ENCODE measurements at regions not wholly inside any gene's neighbourhood (a gene's known extent, or its start where the extent isn't known, plus 50 kb on each side); places are given as distances from the start of the nearest gene placed in this dataset.
"Not testable (repeated sequence)": the region's sequence is repeated elsewhere in the genome, so short reads cannot be mapped to it uniquely, and the experiment has no call there.

DNA sequence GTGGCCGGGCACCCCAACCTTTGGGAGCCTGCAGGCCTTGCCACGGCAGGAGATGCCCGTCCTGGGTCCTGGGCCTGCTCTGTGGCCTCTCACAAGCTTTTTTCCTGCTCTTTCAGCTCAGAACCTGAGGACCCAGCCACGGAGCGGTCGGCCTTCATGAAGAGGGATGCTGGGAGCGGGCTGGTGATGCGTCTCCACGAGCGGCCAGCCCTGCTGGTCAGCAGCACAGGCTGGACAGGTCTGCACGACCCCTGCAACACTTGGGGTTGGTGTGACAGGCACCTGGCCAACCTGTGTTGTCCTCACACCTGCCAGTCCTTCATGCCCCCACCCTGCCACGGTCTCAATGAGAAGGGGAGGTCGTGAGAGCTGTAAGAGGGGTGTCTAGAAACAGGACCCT lies 170.0 kb downstream of the ADRA2C start:
- no peak for DNase-seq

DNA sequence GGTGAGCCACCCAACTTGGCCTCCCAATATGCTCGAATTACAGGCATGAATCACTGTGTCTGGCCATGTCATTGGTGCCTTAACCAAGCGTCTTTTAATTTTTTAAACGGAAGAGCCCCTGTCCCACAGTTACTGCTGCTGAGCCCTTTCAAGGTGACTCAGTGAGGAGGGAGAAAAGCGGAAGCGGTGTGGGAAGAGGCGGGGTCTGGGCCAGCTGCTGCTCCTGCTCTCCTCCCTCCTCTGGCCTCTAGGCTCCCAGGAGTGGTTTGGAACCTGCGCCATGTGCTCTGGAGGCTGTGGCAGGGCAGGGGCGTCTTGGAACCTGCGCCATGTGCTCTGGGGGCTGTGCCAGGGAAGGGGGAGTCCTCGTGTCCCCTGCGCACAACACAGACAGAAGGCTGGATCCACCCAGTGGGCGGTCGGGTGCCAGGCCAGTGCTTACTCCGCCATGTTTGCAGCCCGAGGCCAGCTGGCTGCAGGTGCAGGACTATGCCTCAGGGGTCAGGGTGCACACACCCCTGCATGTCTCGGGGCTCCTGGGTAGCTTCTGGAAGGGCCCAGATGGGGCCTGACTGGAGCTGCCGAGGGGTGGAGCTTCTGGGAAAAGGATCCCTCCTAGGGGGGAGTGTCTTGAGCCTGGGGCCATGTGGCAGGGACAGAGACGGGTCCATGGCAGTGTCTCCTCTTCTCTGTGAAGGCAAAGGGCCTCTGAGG lies 171.8 kb downstream of the ADRA2C start:
- not testable (repeated sequence) for DNase-seq

DNA sequence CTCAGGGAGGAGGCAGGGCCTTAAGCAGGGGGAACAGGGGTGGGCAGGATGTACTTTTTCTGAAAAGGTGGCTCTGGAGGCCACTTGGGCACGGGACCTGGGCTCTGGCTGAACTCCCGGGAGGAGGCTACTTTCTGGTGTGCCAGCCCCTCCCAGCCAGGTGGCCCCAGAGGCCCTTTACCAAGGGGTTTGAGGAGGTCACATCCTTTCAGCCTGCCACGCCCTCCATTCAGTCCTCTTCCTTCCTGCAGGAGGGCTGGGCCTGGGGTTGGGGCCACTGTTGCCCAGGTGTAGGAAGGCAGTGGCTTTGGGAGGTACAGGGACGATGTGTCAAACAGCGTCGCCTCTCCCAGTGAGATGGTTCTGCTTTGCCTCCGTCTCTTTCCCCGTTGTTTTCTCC lies 172.5 kb downstream of the ADRA2C start:
- not testable (repeated sequence) for DNase-seq

DNA sequence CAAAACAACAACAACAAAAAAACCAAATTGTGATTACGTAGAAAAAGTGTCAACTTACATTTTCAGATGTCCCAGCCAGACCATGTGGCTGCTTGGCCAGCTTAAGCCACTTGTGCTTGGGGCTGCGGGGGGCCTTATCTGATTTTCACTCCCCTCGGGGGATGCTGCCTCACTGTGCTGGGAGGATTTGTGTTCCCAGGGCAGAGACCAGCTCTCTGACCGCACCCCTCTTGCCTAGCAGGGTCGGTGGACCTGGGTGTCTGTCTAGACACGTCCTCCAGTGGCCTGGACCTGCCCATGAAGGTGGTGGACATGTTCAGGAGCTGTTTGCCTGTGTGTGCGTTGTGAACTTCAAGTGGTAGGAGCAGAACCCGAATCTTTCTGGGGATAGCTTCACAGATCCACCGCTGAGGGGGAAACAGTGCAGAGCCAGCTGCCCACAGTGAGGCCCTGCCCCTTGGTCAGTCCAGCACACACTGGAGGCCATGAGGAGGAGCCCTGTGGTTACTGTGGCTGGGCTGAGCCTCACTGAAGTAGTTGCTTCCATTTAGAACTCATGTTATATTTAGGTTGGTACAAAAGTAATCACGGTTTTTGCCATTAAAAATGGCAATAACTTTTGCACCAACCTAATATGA lies 173.9 kb downstream of the ADRA2C start:
- DNase-seq, result not testable (repeated sequence)

DNA sequence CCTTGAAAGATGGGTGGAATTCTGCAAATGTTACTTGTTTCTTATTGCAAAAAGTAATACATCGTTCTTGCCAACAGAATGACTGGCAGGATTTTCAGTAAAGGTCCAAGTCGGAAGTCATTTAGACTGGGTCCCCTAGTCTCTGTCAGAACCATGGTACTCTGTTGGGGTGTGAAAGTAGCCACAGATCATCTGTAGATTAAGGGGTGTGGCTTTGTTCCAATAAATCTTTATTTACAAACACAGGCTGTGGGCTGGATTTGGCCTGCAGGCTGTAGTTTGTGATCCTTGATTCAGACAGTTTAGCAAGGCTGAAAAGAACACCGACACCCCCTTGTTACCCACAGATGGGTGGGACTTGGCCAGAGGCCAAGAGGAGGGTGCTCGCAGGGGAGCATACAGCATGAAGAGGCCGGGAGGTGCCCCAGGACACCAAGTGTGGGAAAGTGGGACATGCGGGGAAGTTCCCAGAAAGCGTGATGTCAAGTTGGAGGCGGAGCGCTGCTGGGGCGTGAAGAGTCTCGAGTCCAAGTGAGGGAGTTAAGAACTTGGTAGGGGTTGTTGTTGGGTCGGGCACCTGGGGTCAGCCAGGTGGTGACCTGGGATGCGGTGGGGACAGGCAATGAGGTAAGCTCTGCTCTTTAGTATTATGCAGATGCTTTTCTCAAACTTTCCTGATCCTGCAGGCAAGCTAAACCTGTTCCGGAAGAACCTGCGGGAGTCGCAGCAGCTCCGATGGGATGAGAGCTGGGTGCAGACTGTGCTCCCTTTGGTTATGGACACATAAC lies 175.7 kb downstream of the ADRA2C start:
- DNase-seq, result not testable (repeated sequence)

DNA sequence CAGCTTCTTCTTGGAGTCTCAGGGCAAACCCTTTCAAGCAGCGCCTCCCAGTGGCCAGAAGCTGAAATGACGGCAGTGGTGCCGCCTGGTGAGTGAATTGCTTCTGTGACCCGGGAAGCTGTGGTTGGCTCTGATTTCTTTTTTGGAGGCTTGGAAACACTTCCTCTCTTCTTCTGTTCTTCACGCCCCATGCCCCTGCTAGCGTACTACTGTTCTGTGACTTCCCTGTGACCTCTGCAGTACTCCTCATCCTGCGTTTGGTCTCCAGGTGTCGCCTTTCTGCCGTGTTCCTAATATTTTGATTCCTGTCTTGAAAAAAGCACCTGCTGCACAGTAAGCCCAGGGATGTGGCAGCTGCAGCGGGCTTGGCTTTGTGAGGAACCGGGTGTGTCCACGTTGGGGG lies 176.4 kb downstream of the ADRA2C start:
- DNase-seq, result peak in 1 of 2 experiments; percentile 48

DNA sequence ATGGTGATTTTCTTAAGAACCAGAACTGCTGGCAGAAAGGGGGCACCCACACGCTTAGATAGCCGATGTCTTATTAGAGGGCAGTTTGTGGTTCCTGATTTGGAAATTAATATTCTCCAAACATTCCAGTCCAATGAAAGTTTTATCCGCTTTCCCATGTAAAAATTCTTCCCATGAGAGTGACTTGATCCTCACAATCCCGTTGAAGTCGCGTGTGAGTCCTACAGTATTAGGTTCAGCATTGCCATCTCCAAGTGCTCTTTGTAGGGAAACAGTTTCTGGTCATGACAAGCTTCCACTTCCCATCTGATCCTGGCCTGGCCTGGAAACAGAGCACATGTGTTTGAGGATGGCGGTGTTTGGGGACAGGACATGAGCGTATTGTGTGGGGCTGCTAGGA lies 176.9 kb downstream of the ADRA2C start:
- DNase-seq, result not testable (repeated sequence)

DNA sequence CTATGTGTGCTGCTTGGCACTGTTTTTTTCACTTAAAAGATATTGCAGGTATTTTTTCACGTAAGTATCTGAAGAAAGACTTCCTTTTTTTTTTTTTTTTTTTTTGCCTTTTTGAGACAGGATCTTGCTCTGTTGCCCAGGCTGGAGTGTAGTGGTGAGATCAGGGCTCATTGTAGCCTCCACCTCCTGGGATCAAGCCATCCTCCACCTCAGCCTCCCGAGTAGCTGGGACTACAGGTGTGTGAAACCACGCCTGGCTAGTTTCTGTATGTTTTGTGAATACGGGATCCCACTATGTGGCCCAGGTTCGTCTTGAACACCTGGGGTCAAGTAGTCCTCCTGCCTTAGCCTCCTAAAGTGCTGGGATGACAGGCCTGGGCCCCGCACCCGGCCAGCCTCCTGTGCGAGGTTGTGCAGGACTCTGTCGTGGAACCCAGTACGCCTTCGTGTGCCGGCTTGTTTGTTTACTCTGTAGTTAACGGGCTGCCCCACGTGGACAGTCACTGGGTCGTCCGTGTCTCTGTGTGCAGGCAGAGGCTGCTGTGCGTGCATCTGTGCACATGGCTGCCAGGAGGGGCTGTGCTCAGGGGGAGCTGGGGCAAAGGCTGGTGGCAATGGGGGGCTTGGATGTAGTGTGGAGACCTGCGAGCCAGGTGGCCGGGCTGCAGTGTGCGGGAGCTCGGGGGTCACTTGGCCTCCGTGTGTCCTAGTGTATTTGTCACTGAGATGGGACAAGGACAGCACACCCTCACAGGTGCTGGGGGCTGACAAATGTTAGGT lies 179.5 kb downstream of the ADRA2C start:
- DNase-seq, result no peak

DNA sequence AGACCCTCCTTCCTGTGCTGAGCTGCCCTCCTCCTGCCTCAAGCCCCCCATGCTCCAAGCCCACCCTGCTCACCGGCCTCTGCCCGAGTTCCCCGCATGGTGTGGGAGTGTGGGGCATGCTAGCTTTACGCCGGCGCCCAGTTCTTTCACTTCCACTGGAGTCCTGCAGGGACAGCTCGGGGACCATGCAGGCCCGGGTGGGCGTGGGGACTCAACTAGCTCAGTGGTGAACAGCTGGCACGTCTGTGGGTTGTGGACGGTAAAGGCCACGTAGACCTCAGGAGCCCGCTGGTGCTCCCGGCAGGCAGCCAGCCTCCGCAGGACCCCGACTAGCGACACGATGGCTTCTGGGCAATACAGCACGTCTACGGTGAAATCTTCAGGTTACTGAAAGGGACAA lies 180.4 kb downstream of the ADRA2C start:
- DNase-seq, result not testable (repeated sequence)

DNA sequence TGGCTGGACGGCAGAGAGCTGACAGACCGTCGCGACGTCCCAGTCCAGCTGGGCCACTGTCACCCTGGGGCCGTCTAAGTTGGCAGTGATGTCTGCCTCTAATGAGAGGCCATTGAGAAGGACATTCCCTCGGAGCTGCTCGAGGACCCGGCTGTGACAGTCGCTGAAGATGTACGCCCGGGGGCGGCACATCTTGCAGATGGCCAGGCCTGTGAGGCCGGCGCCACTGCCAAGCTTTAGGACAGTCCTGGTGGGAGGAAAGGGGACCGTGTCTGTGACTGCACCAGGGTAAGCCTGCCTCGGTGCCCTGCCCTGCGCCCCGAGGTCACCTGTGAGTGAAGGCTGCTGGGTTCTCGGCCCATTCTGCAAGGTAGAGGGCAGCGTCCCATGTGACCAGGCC lies 181.6 kb downstream of the ADRA2C start:
- not testable (repeated sequence) for DNase-seq

DNA sequence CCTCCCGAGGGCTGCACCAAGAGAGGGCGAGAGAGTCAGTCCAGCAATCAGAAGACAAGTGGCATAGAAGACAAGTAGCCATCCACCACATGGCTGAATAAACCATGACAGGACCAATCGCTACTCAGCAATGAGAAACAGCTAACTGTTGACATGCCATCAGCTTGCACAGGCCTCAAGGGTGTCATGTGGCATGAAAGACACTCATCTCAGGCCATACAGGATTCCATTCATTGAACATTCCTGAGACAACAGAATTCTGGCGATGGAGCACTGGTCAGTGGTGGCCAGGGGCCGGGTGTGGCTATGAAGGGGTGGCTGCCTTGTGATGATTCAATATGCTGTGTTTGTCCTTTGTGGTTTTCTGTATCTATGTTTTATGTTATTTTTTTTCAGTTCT lies 182.0 kb downstream of the ADRA2C start:
- not testable (repeated sequence) for DNase-seq

DNA sequence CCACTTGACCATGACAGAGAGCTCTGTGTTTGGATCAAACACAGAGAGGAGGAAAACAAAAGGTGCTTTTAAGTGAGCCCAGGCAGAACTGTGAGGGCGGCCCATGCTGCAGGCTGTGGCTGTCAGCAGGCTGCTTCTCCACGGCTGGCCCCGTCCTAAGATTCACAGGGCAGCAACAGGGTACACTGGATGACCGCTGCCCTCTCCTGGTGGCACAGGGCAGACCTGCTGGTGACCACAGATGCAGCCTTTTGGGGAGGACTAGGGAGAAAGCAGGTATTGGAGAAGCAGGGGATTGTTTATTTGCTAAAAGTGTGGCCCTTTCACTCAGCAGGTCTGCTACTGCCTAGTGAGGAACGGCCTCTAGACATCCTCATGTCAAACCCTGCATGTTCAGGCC lies 183.7 kb downstream of the ADRA2C start:
- DNase-seq, result not testable (repeated sequence)

DNA sequence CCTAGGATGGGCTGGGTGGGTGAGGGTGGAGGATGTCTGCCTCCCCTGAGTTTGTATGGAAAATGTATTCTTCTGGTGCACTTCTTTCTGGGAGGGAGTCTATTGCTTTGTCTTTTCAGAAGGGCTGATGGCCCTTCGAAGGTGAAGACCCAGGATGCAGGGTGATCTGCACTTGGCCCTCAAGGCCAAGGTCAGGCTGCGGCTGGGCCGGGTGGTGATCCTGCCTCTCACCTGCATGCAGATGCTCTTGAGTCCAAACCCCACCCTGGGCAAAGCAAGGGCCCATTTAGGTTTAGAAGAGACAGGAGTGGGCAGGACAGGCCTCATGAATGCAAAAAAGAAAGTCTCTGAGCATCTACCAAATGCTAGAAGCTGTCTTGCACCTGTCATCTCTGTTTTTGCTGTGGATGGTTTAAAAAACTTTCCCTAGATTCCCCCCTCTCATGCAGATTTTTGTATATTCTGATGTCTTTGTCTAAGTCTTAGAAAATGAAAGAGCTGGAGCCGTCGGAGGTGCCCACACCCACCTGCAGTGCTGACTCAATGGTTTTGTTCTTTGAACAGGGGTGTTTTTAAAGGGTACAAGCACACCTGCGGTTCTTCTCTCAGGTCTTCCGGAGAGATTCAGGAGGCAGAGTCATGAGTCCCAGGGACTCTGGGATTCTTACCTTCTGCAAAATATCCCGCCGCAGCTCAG lies 186.4 kb downstream of the ADRA2C start:
- DNase-seq, result not testable (repeated sequence)

DNA sequence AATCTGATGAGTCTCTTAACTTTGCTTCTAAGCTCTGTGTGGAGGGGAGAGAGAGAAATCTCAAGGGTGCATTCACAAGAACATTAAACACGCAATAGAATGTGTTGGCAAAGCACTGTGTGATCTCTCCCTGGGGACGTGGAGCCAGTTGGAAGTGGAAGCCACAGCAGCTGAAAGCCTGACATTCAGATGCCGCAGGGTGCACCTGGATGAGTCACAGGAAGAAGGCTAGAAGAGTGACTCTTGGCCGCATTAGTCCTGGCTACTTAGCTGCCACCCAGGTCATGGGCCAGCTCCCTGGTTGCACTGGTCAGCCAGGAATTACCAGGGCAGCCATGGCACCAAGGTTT lies 186.9 kb downstream of the ADRA2C start:
- not testable (repeated sequence) for DNase-seq

DNA sequence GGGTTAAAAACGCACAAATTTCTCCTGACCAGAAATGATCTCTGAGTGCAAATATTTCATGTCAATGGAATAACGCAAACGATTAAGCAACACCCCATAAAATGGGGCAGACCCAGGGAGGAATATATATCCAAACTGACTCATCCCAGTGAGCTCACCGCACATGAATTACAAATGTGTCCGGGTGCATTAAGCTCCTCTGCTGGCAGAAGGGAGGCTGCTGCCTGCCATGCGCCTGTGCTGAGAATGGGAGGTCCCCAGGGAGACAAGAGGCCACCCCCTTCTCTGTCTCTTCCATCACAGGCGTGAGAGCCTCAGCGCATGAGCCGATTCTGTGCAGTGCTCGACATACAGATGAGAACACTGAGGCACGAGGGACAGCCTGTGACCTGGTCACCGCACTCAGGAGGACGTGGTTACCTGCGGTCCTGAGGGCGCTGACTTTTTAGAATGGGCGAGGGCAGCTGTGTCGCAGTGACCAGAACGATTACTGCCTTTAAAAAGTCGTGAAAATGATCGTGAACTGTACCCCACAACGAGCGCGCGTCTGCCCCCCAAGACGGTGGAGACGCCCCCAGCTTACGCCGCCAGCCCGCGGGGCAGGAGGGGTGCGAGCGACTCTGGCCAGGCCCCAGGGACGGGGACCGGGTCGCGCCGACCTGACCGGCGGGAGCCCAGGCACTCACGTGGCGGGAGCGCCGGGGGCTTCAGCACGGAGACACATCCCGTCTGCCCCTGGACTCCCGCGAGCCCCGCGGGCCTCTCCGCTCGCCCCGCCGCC lies 188.5 kb downstream of the ADRA2C start:
- DNase-seq, result peak in 1 of 2 experiments; percentile 56

DNA sequence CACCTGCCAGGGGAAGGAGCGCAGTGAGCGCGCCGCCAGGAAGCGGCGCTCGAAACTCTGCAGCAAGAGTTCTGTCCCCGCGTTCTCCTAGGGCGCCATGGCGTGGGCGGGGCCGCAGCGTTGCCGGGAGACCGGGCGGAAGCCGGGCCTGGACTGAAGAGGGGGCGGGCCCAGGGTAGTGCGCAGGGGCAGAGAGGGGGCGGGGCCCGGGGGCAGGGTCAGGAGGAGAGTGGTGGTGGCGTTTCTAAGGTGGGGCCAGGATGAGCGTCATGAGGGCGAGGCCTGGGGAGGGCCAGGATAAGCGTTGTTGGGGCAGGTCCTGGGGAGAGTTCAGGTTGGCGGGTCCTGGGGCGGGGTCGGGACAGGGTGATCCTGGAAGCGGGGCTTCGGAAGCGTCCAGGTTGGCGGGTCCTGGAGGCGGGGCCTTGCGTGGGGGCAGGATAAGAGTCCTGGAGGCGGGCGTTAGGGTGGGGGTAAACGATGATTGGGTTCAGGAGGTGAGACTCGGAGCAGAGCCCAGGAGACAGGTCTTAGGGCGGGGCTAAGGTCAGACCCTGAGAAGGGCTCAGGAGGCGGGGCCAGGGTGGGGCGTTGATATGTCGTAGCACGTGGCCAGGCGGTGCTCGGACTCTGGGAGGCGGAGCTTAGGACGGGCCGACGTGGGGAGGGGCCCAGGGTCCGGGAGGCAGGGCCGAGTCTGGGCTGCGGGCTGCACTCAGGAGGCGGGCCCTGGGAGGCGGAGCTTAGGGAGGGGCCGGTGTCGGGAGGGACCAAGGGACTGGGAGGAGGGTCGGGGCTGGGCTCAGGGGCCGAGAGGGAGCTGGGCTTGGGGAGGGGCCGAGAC lies 189.4 kb downstream of the ADRA2C start:
- DNase-seq, result peak; percentile 99

DNA sequence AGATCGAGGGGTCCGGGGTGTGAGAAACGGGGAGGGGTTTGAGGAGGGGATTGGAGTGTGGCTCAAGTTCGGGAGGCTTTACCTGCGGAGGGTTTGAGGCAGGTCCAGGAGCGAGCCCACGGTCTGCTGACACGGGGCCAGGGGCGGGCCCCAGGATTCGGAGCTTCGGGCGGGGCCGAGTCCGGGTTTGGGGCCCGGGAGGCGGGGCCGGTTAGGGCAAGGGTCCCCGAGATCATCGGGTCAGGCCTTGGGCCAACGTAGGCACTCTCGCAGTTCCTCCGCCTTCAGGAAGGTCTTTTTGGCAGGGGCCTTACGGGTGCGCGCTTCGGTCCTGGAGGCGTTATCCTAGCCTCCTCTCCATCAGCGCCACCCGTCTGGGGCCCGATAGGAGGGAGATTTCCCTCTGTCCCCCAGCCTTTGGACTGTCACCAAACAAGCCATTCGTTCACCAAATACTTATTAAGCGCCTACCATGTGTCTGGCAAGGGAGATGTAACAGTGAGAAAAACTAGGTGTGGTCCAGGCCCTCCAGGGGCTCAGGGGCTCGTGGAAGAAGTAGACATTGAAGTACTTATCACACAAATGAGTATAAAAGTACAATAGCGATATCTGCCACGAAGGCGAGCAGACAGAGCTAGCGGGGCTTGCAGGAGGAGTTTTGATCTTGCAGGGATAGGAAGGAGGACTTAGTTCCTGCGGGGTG lies 190.1 kb downstream of the ADRA2C start:
- not testable (repeated sequence) for DNase-seq

DNA sequence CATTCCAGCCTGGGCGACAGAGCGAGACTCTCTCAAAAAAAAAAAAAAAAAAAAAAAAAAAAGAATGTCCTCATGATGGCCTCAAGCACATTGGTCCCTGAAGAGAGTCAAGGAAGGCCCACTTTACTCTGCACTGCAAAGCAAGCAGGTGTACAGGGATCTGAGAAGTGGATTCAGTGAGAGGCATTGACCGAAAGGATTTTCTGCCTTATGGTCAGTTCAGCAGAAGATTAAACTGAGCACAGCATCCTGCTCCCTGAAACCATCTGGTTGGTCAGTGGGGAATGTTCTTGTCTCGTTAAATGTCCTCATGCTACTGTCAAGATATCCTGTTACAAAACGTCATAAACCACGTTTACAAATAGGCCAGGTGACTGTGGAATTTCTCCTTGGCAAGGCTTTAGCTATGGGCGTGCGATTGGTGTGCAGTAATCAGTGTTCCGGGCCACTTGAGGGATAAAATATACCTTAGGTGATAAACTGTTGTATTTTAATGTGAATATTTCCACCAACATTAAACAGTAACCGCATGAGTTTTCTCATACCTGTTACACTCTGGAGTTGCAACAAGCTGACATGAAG lies 195.0 kb downstream of the ADRA2C start:
- DNase-seq, result not testable (repeated sequence)

DNA sequence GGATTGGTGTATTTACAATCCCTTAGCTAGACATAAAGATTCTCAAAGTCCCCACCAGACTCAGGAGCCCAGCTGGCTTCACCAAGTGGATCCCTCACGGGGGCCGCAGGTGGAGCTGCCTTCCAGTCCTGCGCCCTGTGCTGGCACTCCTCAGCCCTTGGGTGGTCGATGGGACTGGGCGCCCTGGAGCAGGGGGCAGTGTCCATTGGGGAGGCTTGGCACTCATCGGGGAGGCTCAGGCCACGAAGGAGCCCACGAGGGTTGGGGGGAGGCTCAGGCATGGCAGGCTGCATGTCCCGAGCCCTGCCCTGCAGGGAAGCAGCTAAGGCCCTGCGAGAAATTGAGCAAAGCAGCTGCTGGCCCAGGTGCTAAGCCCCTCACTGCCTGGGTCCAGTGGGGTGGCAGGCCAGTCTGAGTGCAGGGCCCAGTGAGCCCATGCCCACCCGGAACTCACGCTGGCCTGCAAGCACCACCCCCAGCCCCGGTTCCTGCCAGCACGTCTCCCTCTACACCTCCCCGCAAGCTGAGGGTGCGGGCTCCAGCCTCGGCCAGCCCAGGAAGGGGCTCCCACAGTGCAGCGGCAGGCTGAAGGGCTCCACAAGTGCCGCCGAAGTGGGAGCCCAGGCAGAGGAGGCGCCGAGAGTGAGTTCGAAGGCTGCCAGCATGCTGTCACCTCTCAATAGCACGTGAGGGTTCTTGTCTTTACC lies 198.5 kb downstream of the ADRA2C start:
- not testable (repeated sequence) for DNase-seq

All from NCI-H187 (cell line).